A549 (cell line): ENCODE measurements at regions not wholly inside any gene's neighbourhood (a gene's known extent, or its start where the extent isn't known, plus 50 kb on each side); places are given as distances from the start of the nearest gene placed in this dataset.
"Not testable (repeated sequence)": the region's sequence is repeated elsewhere in the genome, so short reads cannot be mapped to it uniquely, and the experiment has no call there.

Experiments
- ATAC-seq, 2 experiments: fragments of 200-7000 bp in 1 of 2; fragments of >200 bp in 1 of 2; cut with Nextera tagmentation in 1 of 2; cut with Tn5 transposase in 1 of 2; 3 replicates each; pipeline versions ENCODE4 v1.8.0 to v1.9.1; 2018 to 2020; ENCODE audit warnings: mild to moderate bottlenecking in 1 of 2, moderate library complexity in 1 of 2
- CTCF ChIA-PET: fragments of 300-600 bp; sonication (Branson Sonifier 250); formaldehyde crosslinking; extraction: SDS; loops from one replicate; lab custom pipeline; 2021; ENCODE audit warnings: antibody characterized with exemption, inconsistent platforms; lab: Yijun Ruan, JAX
- POLR2A ChIA-PET: fragments of 350-600 bp; formaldehyde crosslinking; extraction: SDS; loops from one replicate; lab custom pipeline; 2021; ENCODE audit warnings: antibody characterized with exemption, inconsistent platforms; lab: Yijun Ruan, JAX
- DNase-seq, 2 experiments: peaks; one replicate each; pipeline versions ENCODE4 v3.0.0 to v3.0.0-alpha.2; 2011 to 2016; ENCODE audit warnings: low read depth in 1 of 2, low spot score in 1 of 2
- FAIRE-seq: peaks from 2 replicates; lab custom pipeline; 2011; peaks lifted over from hg19 to GRCh38; lab: Jason Lieb, UNC
- H3K27ac ChIP-seq, 2 experiments: fragments of >200 bp; sonication (Bioruptor Twin); formaldehyde crosslinking; 3 replicates each; pipeline ENCODE4 v1.5.1; 2016 to 2017
- H3K4me1 ChIP-seq: fragments of >200 bp; sonication (Bioruptor Twin); formaldehyde crosslinking; 3 replicates; pipeline ENCODE4 v1.6.1; 2016
- H3K4me2 ChIP-seq: fragments of >200 bp; sonication (Bioruptor Twin); formaldehyde crosslinking; 3 replicates; pipeline ENCODE4 v1.6.1; 2016
- H3K4me3 ChIP-seq: fragments of >200 bp; sonication (Bioruptor Twin); formaldehyde crosslinking; 3 replicates; pipeline ENCODE4 v1.5.1; 2016
- H3K9me3 ChIP-seq: fragments of >200 bp; sonication (Bioruptor Twin); formaldehyde crosslinking; 3 replicates; pipeline ENCODE4 v1.6.1; 2016
- CBX8 ChIP-seq: fragments of 200-600 bp; sonication (generic); IDR thresholded peaks from 2 replicates; pipeline ENCODE4 v1.6.1; 2016
- E2F6 ChIP-seq: IDR thresholded peaks from 2 replicates; pipeline ENCODE4 v1.6.1; 2012; ENCODE audit warnings: low read depth, borderline replicate concordance
- EHMT2 ChIP-seq: fragments of 200-600 bp; sonication (generic); IDR thresholded peaks from 2 replicates; pipeline ENCODE4 v1.6.1; 2016; ENCODE audit warnings: antibody characterized with exemption, low read depth, mild to moderate bottlenecking, moderate library complexity
- ELK1 ChIP-seq: fragments of 150-350 bp; IDR thresholded peaks from 2 replicates; pipeline ENCODE4 v1.6.1; 2014; ENCODE audit warnings: low read depth, mild to moderate bottlenecking, low read length
- ESRRA ChIP-seq: fragments of 150-350 bp; IDR thresholded peaks from 2 replicates; pipeline ENCODE4 v1.6.1; 2014; ENCODE audit warnings: mild to moderate bottlenecking, low read length, borderline replicate concordance
- FOXS1 ChIP-seq: fragments of 250-450 bp; sonication (Bioruptor Pico); IDR thresholded peaks from 2 replicates; pipeline ENCODE4 v1.5.0; 2020; ENCODE audit warnings: mild to moderate bottlenecking, moderate library complexity
- GATA3 ChIP-seq: IDR thresholded peaks from 2 replicates; pipeline ENCODE4 v1.6.1; 2012; ENCODE audit warnings: borderline replicate concordance
- JUN ChIP-seq, 2 experiments: fragments of >200 bp; sonication (Bioruptor Twin); formaldehyde crosslinking; IDR thresholded peaks; 2 replicates in 1 of 2; 3 replicates in 1 of 2; pipeline ENCODE4 v1.6.1; 2016 to 2017
- MAFK ChIP-seq: fragments of 450-650 bp; IDR thresholded peaks from 2 replicates; pipeline ENCODE4 v1.6.1; 2014; ENCODE audit not compliant: partially characterized antibody
- MAZ ChIP-seq: fragments of 150-350 bp; IDR thresholded peaks from 2 replicates; pipeline ENCODE4 v1.6.1; 2014; ENCODE audit warnings: antibody characterized with exemption, low read depth, low read length, borderline replicate concordance
- NPAS2 ChIP-seq: fragments of 250-450 bp; sonication (Bioruptor Pico); IDR thresholded peaks from 2 replicates; pipeline ENCODE4 v1.8.0; 2022; ENCODE audit warnings: mild to moderate bottlenecking, moderate library complexity, borderline replicate concordance
- NR3C1 ChIP-seq: fragments of >200 bp; sonication (Bioruptor Twin); formaldehyde crosslinking; IDR thresholded peaks from 3 replicates; pipeline ENCODE4 v1.6.1; 2017
- RARB ChIP-seq: fragments of 250-450 bp; sonication (Bioruptor Pico); IDR thresholded peaks from 2 replicates; pipeline ENCODE4 v1.8.0; 2021; ENCODE audit warnings: mild to moderate bottlenecking, moderate library complexity
- RNF2 ChIP-seq: fragments of 200-600 bp; sonication (generic); IDR thresholded peaks from 2 replicates; pipeline ENCODE4 v1.6.1; 2016; ENCODE audit warnings: low read depth, mild to moderate bottlenecking, antibody characterized with exemption, moderate library complexity, borderline replicate concordance
- SMC3 ChIP-seq: fragments of >200 bp; sonication (Bioruptor Twin); formaldehyde crosslinking; IDR thresholded peaks from 3 replicates; pipeline ENCODE4 v1.6.1; 2018; ENCODE audit warnings: inconsistent platforms
- TP53 ChIP-seq: fragments of 250-450 bp; sonication (Bioruptor Pico); IDR thresholded peaks from 2 replicates; pipeline ENCODE4 v1.5.0; 2021; ENCODE audit warnings: mild to moderate bottlenecking, moderate library complexity
- ZC3H11A ChIP-seq: fragments of 450-650 bp; IDR thresholded peaks from 2 replicates; pipeline ENCODE4 v1.6.1; 2014; ENCODE audit warnings: antibody characterized with exemption, mild to moderate bottlenecking
- ZNF302 ChIP-seq: fragments of 250-450 bp; sonication (Bioruptor Pico); IDR thresholded peaks from 2 replicates; pipeline ENCODE4 v1.9.0; 2021; ENCODE audit warnings: inconsistent platforms, mild to moderate bottlenecking, moderate library complexity
- WGBS: methylation state at CpG from one replicate; pipeline ENCODE4 v1.1.6; 2017; ENCODE audit errors: missing lambda C conversion rate; 5-methylcytosine and 5-hydroxymethylcytosine counted together

- FAIRE-seq (no peak), DNase-seq (no peak), ATAC-seq (no peak)
- Histone ChIP-seq H3K27ac (no peak overlapping the region), H3K4me1 (no peaks in the 10 kb centered on the region), H3K4me3 (no peak overlapping the region), H3K9me3 (no peaks in the 10 kb centered on the region), H3K4me2 (no peak overlapping the region)
- TF ChIP-seq MAZ (no peak), RNF2 (no peak), RARB (CRISPR knock-in tag) (no peak), ZC3H11A (no peak), CBX8 (no peak), GATA3 (no peak)
- POLR2A ChIA-PET = no interaction called here
- CTCF ChIA-PET = no interaction called here
- 59% methylated on average over 8 of the region's 8 CpGs for WGBS
Measured at GRCh38 chr4:187128976-187129375, 405.3 kb upstream of the FAT1 start.

- CTCF ChIA-PET, POLR2A ChIA-PET, H3K9me3 ChIP-seq, H3K4me2 ChIP-seq, FAIRE-seq, H3K4me3 ChIP-seq, DNase-seq, ATAC-seq, H3K4me1 ChIP-seq, H3K27ac ChIP-seq: not testable (repeated sequence)
- 83% methylated on average over 1 of the region's 1 CpG for WGBS
Measured at GRCh38 chr4:187131826-187132225, 408.2 kb upstream of the FAT1 start.

- ATAC-seq (no peak), FAIRE-seq (no peak), DNase-seq (no peak)
- Histone ChIP-seq H3K4me1 (no peaks in the 10 kb centered on the region), H3K4me3 (no peak overlapping the region), H3K27ac (no peak overlapping the region), H3K4me2 (no peak overlapping the region), H3K9me3 (no peaks in the 10 kb centered on the region)
- 58% methylated on average over 6 of the region's 6 CpGs for WGBS
- POLR2A ChIA-PET = no interaction called here
- CTCF ChIA-PET = no interaction called here
- no peak for TF ChIP-seq TP53 (CRISPR knock-in tag)
- TF ChIP-seq ESRRA = no peak
- no peak for TF ChIP-seq EHMT2
- no peak for TF ChIP-seq MAFK
- TF ChIP-seq NR3C1 = no peak
Measured at GRCh38 chr4:187135878-187136277, 412.2 kb upstream of the FAT1 start.

- TF ChIP-seq JUN (IDR thresholded peaks at IDR 0.05) = no peak
- TF ChIP-seq ZNF302 (CRISPR knock-in tag) = no peak
- TF ChIP-seq SMC3 = no peak
- no peak for TF ChIP-seq E2F6
- no peak overlapping the region for H3K4me2 ChIP-seq
- H3K9me3 ChIP-seq = no peaks in the 10 kb centered on the region
- no peak overlapping the region for H3K27ac ChIP-seq
- ChIA-PET CTCF (no interaction called here), POLR2A (no interaction called here)
- H3K4me1 ChIP-seq = no peaks in the 10 kb centered on the region
- FAIRE-seq (no peak), ATAC-seq (no peak), DNase-seq (no peak)
- no peak overlapping the region for H3K4me3 ChIP-seq
- 81% methylated on average over 4 of the region's 4 CpGs for WGBS
Measured at GRCh38 chr4:187139141-187139540, 415.5 kb upstream of the FAT1 start.

GRCh38 chr4:187141101-187141500, 417.4 kb upstream of the FAT1 start:
- Histone ChIP-seq H3K4me2 (no peak overlapping the region), H3K4me3 (no peak overlapping the region), H3K27ac (no peak overlapping the region), H3K9me3 (no peaks in the 10 kb centered on the region), H3K4me1 (no peaks in the 10 kb centered on the region)
- DNase-seq (no peak), ATAC-seq (no peak), FAIRE-seq (no peak)
- TF ChIP-seq MAFK (no peak), CBX8 (no peak), SMC3 (no peak), ZC3H11A (no peak), FOXS1 (CRISPR knock-in tag) (no peak), RNF2 (no peak), NPAS2 (CRISPR knock-in tag) (no peak), E2F6 (no peak), ESRRA (no peak), ELK1 (no peak)
- ChIA-PET CTCF (no interaction called here), POLR2A (no interaction called here)
- WGBS = 53% methylated on average over 7 of the region's 7 CpGs
